Neural progenitor cell (in vitro differentiated cells): ENCODE measurements at regions not wholly inside any gene's neighbourhood (a gene's known extent, or its start where the extent isn't known, plus 50 kb on each side); places are given as distances from the start of the nearest gene placed in this dataset.

Source experiments
- EZH2 ChIP-seq: fragments of 200-600 bp; sonication (generic); IDR thresholded peaks from 2 replicates; pipeline ENCODE4 v1.6.1; 2017; ENCODE audit warnings: antibody characterized with exemption, mild to moderate bottlenecking, moderate library complexity
- EZH2phosphoT487 ChIP-seq: fragments of 200-600 bp; sonication (generic); IDR thresholded peaks from 2 replicates; pipeline ENCODE4 v1.6.1; 2017; ENCODE audit warnings: antibody characterized with exemption
- TF ChIP-seq, protein P1 (sequence below): fragments of 200-600 bp; sonication (generic); IDR thresholded peaks from 2 replicates; pipeline ENCODE4 v1.5.1; 2017; ENCODE audit warnings: antibody characterized with exemption, mild to moderate bottlenecking

DNA sequence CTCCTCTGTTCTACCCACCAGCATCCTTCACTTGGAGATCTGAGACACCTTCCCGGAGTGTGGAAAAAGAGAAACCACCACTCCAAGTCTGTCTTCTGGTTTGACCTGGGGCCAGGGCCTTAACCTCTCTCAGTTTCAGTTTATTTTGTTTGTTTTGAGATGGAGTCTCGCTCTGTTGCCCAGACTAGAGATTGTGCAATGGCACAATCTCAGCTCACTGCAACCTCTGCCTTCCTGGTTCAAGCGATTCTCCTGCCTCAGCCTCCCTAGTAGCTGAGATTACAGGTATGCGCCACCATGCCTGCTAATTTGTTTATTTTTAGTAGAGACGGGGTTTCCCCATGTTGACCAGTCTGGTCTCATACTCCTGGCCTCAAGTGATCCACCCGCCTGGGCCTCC, 271.1 kb upstream of the TNRC6C start:
- TF ChIP-seq, protein P1, sequence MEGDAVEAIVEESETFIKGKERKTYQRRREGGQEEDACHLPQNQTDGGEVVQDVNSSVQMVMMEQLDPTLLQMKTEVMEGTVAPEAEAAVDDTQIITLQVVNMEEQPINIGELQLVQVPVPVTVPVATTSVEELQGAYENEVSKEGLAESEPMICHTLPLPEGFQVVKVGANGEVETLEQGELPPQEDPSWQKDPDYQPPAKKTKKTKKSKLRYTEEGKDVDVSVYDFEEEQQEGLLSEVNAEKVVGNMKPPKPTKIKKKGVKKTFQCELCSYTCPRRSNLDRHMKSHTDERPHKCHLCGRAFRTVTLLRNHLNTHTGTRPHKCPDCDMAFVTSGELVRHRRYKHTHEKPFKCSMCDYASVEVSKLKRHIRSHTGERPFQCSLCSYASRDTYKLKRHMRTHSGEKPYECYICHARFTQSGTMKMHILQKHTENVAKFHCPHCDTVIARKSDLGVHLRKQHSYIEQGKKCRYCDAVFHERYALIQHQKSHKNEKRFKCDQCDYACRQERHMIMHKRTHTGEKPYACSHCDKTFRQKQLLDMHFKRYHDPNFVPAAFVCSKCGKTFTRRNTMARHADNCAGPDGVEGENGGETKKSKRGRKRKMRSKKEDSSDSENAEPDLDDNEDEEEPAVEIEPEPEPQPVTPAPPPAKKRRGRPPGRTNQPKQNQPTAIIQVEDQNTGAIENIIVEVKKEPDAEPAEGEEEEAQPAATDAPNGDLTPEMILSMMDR, result no peak
- TF ChIP-seq EZH2, result no peak
- TF ChIP-seq EZH2phosphoT487, result no peak
